ENCODE measurements at regions not wholly inside any gene's neighbourhood (a gene's known extent, or its start where the extent isn't known, plus 50 kb on each side); places are given as distances from the start of the nearest gene placed in this dataset.

GRCh38 chr4:30959781-30960485 is 239.8 kb downstream of the PCDH7 start:
- DNase-seq (ENCODE audit: low spot score), result no peak
- Histone ChIP-seq H3K4me3 (no peak overlapping the region), H3K27ac (no peak overlapping the region)
- no peak for TF ChIP-seq CTCF (IDR thresholded peaks at IDR 0.05)

DNA sequence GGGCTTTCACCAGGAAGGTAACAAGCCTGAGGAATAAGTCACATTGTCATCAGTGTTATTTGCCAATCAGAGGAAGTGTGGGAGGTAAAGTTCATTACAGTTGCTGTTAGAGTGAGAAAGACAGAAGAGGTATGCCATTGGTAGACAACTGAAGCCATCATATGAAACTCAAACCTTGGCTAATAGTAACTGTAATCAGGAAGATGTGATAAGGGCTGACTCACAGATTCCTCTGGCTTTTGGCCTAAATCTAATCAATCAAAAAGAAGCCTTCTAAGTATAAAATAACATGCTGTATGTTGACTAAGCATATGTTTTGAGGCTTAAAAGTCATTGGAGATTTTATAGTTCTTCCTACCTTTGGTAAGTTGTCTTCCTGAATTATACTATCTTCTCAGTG is 242.8 kb downstream of the PCDH7 start:
- no peak for TF ChIP-seq CTCF (IDR thresholded peaks at IDR 0.05)
- H3K27ac ChIP-seq, result no peak overlapping the region
- no peak for DNase-seq (ENCODE audit: low spot score)
- no peak overlapping the region for H3K4me3 ChIP-seq

DNA sequence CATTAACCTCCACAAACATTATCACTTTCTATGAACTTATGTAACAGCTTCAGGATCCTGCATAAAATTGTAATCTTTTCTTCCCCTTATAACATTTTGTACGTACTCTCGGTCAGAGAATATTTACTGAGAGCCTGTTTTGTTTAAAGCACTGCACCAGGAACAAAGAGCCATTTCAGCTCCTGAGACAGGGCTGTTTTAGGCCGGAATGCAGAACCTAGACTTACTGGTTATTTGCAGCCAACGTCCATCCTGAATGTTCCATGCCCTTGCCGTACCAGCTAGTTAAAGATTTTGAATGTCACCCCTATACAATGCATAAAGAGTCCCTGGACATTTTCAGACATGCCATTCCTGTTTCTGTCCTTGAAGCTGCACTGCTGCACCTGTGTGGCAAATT is 248.8 kb downstream of the PCDH7 start:
- TF ChIP-seq CTCF (IDR thresholded peaks at IDR 0.05), result no peak
- Histone ChIP-seq H3K27ac (no peak overlapping the region), H3K4me3 (no peak overlapping the region)
- no peak for DNase-seq (ENCODE audit: low spot score)

DNA sequence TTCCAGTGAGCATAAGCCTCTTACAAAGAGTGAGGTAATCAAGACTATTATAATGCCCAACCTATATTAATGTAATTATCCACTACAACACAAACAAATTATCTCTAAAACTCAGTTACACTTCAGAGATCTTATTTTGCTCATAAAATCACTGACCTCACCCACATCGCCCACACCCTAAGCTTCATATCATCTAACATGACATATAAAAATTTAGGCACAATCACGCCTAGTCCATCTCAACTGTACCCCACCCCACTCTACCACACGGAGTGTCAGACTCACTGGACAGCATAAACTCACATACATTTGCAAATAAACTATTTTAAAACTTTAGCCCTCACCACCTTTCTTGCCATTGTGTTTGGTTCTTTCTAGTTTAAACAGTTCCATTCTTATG is 252.4 kb downstream of the PCDH7 start:
- no peak overlapping the region for H3K27ac ChIP-seq
- TF ChIP-seq CTCF (IDR thresholded peaks at IDR 0.05), result no peak
- DNase-seq (ENCODE audit: low spot score), result no peak
- H3K4me3 ChIP-seq, result no peak overlapping the region

GRCh38 chr4:30973993-30974392 is 253.8 kb downstream of the PCDH7 start:
- H3K27ac ChIP-seq, result no peak overlapping the region
- TF ChIP-seq CTCF (IDR thresholded peaks at IDR 0.05), result no peak
- no peak for DNase-seq (ENCODE audit: low spot score)
- no peak overlapping the region for H3K4me3 ChIP-seq

- no peak overlapping the region for H3K4me3 ChIP-seq
- no peak for TF ChIP-seq CTCF (IDR thresholded peaks at IDR 0.05)
- no peak for DNase-seq (ENCODE audit: low spot score)
- no peak overlapping the region for H3K27ac ChIP-seq
These were observed 259.2 kb downstream of the PCDH7 start for GRCh38 chr4:30979402-30979801.

DNA sequence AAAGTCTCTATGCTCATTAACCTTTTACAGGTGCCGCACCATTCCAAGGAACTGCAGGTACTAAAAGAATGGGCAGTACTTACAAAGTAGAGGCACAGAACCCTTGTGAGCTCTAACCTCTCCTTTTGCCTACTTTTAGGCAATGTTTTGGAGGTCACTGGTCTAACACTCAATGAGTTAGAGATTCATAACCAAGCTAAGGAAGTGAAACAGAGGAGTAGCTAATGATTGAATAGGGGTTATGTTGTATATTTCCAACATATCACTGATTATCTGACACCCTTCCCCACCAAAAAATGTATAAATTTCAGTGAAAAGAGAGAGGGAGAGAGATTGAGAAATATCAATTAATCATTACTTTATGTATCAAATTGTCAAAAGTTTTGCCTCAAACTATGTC is 269.3 kb downstream of the PCDH7 start:
- Histone ChIP-seq H3K4me3 (no peak overlapping the region), H3K27ac (no peak overlapping the region)
- DNase-seq (ENCODE audit: low spot score), result no peak
- TF ChIP-seq CTCF (IDR thresholded peaks at IDR 0.05), result no peak
